SK-N-SH (cell line): ENCODE measurements at regions not wholly inside any gene's neighbourhood (a gene's known extent, or its start where the extent isn't known, plus 50 kb on each side); places are given as distances from the start of the nearest gene placed in this dataset.

Experiments
- CTCF ChIA-PET: fragments of 300-600, 350-600 bp; formaldehyde crosslinking; extraction: SDS; loops from one replicate; lab custom pipeline; 2021; lab: Yijun Ruan, JAX
- POLR2A ChIA-PET: fragments of 350-600 bp; sonication (Branson Sonifier 250); formaldehyde crosslinking; extraction: SDS; loops from one replicate; lab custom pipeline; 2020; ENCODE audit warnings: antibody characterized with exemption, inconsistent platforms; lab: Yijun Ruan, JAX
- DNase-seq: peaks from one replicate; pipeline ENCODE4 v3.0.0; 2012
- H2AFZ ChIP-seq: fragments of 200-600 bp; sonication (generic); 2 replicates; pipeline ENCODE4 v1.8.1; 2016; ENCODE audit warnings: antibody characterized with exemption, mild to moderate bottlenecking, low read depth
- H3F3A ChIP-seq: fragments of 200-600 bp; sonication (generic); replicated peaks from 2 replicates; pipeline ENCODE3; 2016; ENCODE audit warnings: antibody characterized with exemption, mild to moderate bottlenecking; ENCODE audit not compliant: insufficient read depth
- H3K27ac ChIP-seq, 2 experiments: fragments of 200-500 bp in 1 of 2; fragments of 200-600 bp in 1 of 2; sonication (Bioruptor generic) in 1 of 2; sonication (generic), shearing (Covaris generic) in 1 of 2; 2 replicates each; pipeline versions ENCODE4 v1.5.1 to v1.6.1; 2014 to 2016; ENCODE audit warnings: low read depth in 2 of 2, inconsistent platforms in 1 of 2, low read length in 1 of 2, mild to moderate bottlenecking in 1 of 2, mixed read lengths in 1 of 2
- H3K27me3 ChIP-seq: fragments of 200-600 bp; sonication (generic), shearing (Covaris generic); 2 replicates; pipeline ENCODE4 v1.6.1; 2016; ENCODE audit warnings: mixed run types; ENCODE audit not compliant: insufficient read depth
- H3K36me3 ChIP-seq, 2 experiments: fragments of 200-500 bp in 1 of 2; fragments of 200-600 bp in 1 of 2; sonication (Bioruptor generic) in 1 of 2; sonication (generic) in 1 of 2; replicated peaks in 1 of 2; 2 replicates each; pipeline versions ENCODE3 to v1.5.1; 2014 to 2016; ENCODE audit warnings: low read length in 1 of 2, mild to moderate bottlenecking in 1 of 2; ENCODE audit not compliant: insufficient read depth in 2 of 2, control insufficient read depth in 1 of 2
- H3K4me1 ChIP-seq, 2 experiments: fragments of 200-500 bp in 1 of 2; fragments of 200-600 bp in 1 of 2; sonication (Bioruptor generic) in 1 of 2; sonication (generic), shearing (Covaris generic) in 1 of 2; 2 replicates each; pipeline versions ENCODE4 v1.5.1 to v1.6.1; 2014 to 2016; ENCODE audit warnings: low read depth in 1 of 2, low read length in 1 of 2, mixed run types in 1 of 2; ENCODE audit not compliant: insufficient read depth in 2 of 2, control insufficient read depth in 1 of 2
- H3K4me2 ChIP-seq: fragments of 200-600 bp; sonication (generic), shearing (Covaris generic); 2 replicates; pipeline ENCODE4 v1.6.1; 2017; ENCODE audit warnings: mixed run types
- H3K4me3 ChIP-seq, 2 experiments: fragments of 200-500 bp in 1 of 2; fragments of 200-600 bp in 1 of 2; sonication (Bioruptor generic) in 1 of 2; sonication (generic), shearing (Covaris generic) in 1 of 2; 2 replicates each; pipeline versions ENCODE4 v1.5.1 to v1.8.1; 2014 to 2016; ENCODE audit warnings: low read depth in 2 of 2, inconsistent platforms in 1 of 2, low read length in 1 of 2, mild to moderate bottlenecking in 1 of 2, mixed read lengths in 1 of 2, moderate library complexity in 1 of 2
- H3K79me2 ChIP-seq: fragments of 200-600 bp; sonication (generic); 2 replicates; pipeline ENCODE4 v1.8.1; 2017; ENCODE audit warnings: mild to moderate bottlenecking; ENCODE audit not compliant: insufficient read depth
- H3K9ac ChIP-seq: fragments of 200-600 bp; sonication (generic); 2 replicates; pipeline ENCODE4 v1.6.1; 2017; ENCODE audit warnings: mixed run types
- H3K9me2 ChIP-seq: fragments of 200-600 bp; sonication (generic); 2 replicates; pipeline ENCODE4 v1.6.1; 2017; ENCODE audit warnings: mixed run types
- H3K9me3 ChIP-seq: fragments of 200-600 bp; sonication (generic); 2 replicates; pipeline ENCODE4 v1.6.1; 2017; ENCODE audit warnings: mixed run types, mild to moderate bottlenecking, moderate library complexity
- H4K20me1 ChIP-seq: fragments of 200-600 bp; sonication (generic); 2 replicates; pipeline ENCODE4 v1.6.1; 2017; ENCODE audit warnings: mild to moderate bottlenecking, mixed run types; ENCODE audit not compliant: insufficient read depth
- CHD2 ChIP-seq: fragments of 150-350 bp; IDR thresholded peaks from 2 replicates; pipeline ENCODE4 v1.6.1; 2018; ENCODE audit warnings: low read length; ENCODE audit not compliant: partially characterized antibody
- CTCF ChIP-seq: fragments of 200-600 bp; sonication (generic); IDR thresholded peaks from 2 replicates; pipeline ENCODE4 v1.6.1; 2017; ENCODE audit warnings: antibody characterized with exemption, mild to moderate bottlenecking, moderate library complexity
- EP300 ChIP-seq, 2 experiments: IDR thresholded peaks; 2 replicates each; pipeline versions ENCODE4 v1.4.0 to v1.6.1; 2012; ENCODE audit warnings: borderline replicate concordance in 1 of 2, low read depth in 1 of 2, low read length in 1 of 2
- EZH2phosphoT487 ChIP-seq: fragments of 200-600 bp; sonication (generic); IDR thresholded peaks from 2 replicates; pipeline ENCODE4 v1.6.1; 2017; ENCODE audit warnings: low read depth, mixed run types, mild to moderate bottlenecking, antibody characterized with exemption, moderate library complexity, borderline replicate concordance
- FOSL2 ChIP-seq: IDR thresholded peaks from 2 replicates; pipeline ENCODE4 v1.4.0; 2012; ENCODE audit warnings: low read depth, mild to moderate bottlenecking, moderate library complexity, borderline replicate concordance
- FOXJ3 ChIP-seq: sonication (generic); formaldehyde crosslinking; IDR thresholded peaks from 2 replicates; pipeline ENCODE4 v1.5.1; 2020; ENCODE audit warnings: mild to moderate bottlenecking, missing genetic modification reagents
- GATA2 ChIP-seq: sonication (generic); formaldehyde crosslinking; IDR thresholded peaks from 2 replicates; pipeline ENCODE4 v1.5.0; 2020; ENCODE audit warnings: mild to moderate bottlenecking, missing genetic modification reagents
- MXI1 ChIP-seq: IDR thresholded peaks from 2 replicates; pipeline ENCODE4 v1.6.1; 2012; ENCODE audit warnings: mild to moderate bottlenecking, low read depth, low read length, improper control_type of control experiment
- NRF1 ChIP-seq: IDR thresholded peaks from 2 replicates; pipeline ENCODE4 v1.6.1; 2012; ENCODE audit warnings: low read depth, mild to moderate bottlenecking, low read length
- PBX3 ChIP-seq: IDR thresholded peaks from 2 replicates; pipeline ENCODE4; 2012
- RAD21 ChIP-seq: IDR thresholded peaks from 2 replicates; pipeline ENCODE4 v1.6.1; 2012; ENCODE audit warnings: mild to moderate bottlenecking, low read length
- RCOR1 ChIP-seq: fragments of 150-350 bp; IDR thresholded peaks from 2 replicates; pipeline ENCODE4 v1.6.1; 2017; ENCODE audit warnings: antibody characterized with exemption, low read length
- SIN3A ChIP-seq: IDR thresholded peaks from 2 replicates; pipeline ENCODE4 v1.6.1; 2012; ENCODE audit warnings: low read depth, mild to moderate bottlenecking, low read length, moderate library complexity, borderline replicate concordance
- SMC3 ChIP-seq: IDR thresholded peaks from 2 replicates; pipeline ENCODE4 v1.6.1; 2012; ENCODE audit warnings: low read depth, low read length, improper control_type of control experiment
- TCF12 ChIP-seq: IDR thresholded peaks from 2 replicates; pipeline ENCODE4 v1.4.0; 2012
- TEAD4 ChIP-seq: IDR thresholded peaks from 2 replicates; pipeline ENCODE4 v1.4.0; 2012; ENCODE audit warnings: mild to moderate bottlenecking, borderline replicate concordance; ENCODE audit not compliant: insufficient read depth
- YY1 ChIP-seq: IDR thresholded peaks from 2 replicates; pipeline ENCODE4 v1.4.0; 2012; ENCODE audit warnings: low read depth, mild to moderate bottlenecking
- WGBS: methylation state at CpG from one replicate; pipeline ENCODE4 v1.1.6; 2017; ENCODE audit warnings: low lambda C conversion rate; 5-methylcytosine and 5-hydroxymethylcytosine counted together

- Histone ChIP-seq H3K4me2 (no peak overlapping the region), H3K27ac (no peak overlapping the region), H4K20me1 (no peaks in the 10 kb centered on the region), H3K27me3 (no peaks in the 10 kb centered on the region; the same call in 1 of the 2 replicates), H3K9ac (no peak overlapping the region), H3K4me3 (no peak overlapping the region), H3K36me3 (no peaks in the 10 kb centered on the region), H3K79me2 (no peaks in the 10 kb centered on the region), H3K4me1 (peaks cover 0 to under 1% of the 10 kb centered on the region in 2 experiments; a peak in 1 of 4 replicates), H3F3A (no peaks in the 10 kb centered on the region), H3K9me2 (no peaks in the 10 kb centered on the region), H2AFZ (no peak overlapping the region), H3K9me3 (no peaks in the 10 kb centered on the region)
- POLR2A ChIA-PET, result interaction anchor here (0.6 kb wide), 1 partner anchor 31 kb away, joined by 3 read pairs; no protein-coding TSS in a partner anchor
- CTCF ChIA-PET, result interaction anchor here (1.2 to 1.3 kb wide), 2 partner anchors 10 to 121 kb away, joined by 3 read pairs; no protein-coding TSS in a partner anchor
- DNase-seq, result no peak
- 59% methylated on average over 7 of the region's 9 CpGs for WGBS
- TF ChIP-seq RCOR1 (no peak), EZH2phosphoT487 (no peak), TEAD4 (no peak), EP300 (IDR thresholded peaks at IDR 0.05; ENCODE audit: borderline replicate concordance in 1 of 2, low read depth in 1 of 2, low read length in 1 of 2) (no peak), RAD21 (no peak), FOSL2 (no peak), MXI1 (no peak), FOXJ3 (no peak), CTCF (no peak), CHD2 (no peak), GATA2 (CRISPR knock-in tag) (no peak), SMC3 (no peak), NRF1 (no peak), TCF12 (no peak), SIN3A (no peak), PBX3 (no peak), YY1 (no peak)
Observed at GRCh38 chr3:194194051-194194756, 58.3 kb downstream of the HES1 start.
